D721Med (cell line): ENCODE measurements at regions not wholly inside any gene's neighbourhood (a gene's known extent, or its start where the extent isn't known, plus 50 kb on each side); places are given as distances from the start of the nearest gene placed in this dataset.

Experiments used
- DNase-seq: peaks from one replicate; pipeline ENCODE4 v3.0.0; 2011; ENCODE audit warnings: low spot score; ENCODE audit not compliant: insufficient read length
- FAIRE-seq: peaks from 2 replicates; lab custom pipeline; 2011; peaks lifted over from hg19 to GRCh38; lab: Jason Lieb, UNC
- TF ChIP-seq, protein P1 (sequence below): IDR thresholded peaks from 2 replicates; pipeline ENCODE4 v1.5.1; 2012; ENCODE audit warnings: mild to moderate bottlenecking, control low read depth; ENCODE audit not compliant: insufficient read depth; ENCODE audit errors: missing control alignments

DNA sequence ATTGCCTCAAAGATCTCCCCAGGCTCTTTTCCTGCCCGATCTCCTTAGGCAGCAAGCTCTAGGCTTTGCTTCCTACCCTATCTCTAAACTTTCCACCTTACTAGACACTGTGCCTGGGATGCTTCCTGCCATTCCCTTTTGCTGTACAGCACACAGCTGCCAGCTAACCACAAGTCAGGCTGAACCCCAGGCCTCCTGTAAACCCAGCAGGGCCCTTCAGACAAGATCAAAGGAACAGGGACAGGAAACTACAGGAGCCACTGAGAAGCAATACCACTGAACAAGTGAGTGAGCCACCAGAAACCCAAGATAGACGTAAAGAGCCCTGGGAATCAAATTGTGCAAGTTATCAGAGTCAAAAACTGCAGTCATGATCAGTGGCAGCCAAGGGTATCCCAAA lies 180.7 kb downstream of the SUCLG1 start:
- TF ChIP-seq, protein P1, sequence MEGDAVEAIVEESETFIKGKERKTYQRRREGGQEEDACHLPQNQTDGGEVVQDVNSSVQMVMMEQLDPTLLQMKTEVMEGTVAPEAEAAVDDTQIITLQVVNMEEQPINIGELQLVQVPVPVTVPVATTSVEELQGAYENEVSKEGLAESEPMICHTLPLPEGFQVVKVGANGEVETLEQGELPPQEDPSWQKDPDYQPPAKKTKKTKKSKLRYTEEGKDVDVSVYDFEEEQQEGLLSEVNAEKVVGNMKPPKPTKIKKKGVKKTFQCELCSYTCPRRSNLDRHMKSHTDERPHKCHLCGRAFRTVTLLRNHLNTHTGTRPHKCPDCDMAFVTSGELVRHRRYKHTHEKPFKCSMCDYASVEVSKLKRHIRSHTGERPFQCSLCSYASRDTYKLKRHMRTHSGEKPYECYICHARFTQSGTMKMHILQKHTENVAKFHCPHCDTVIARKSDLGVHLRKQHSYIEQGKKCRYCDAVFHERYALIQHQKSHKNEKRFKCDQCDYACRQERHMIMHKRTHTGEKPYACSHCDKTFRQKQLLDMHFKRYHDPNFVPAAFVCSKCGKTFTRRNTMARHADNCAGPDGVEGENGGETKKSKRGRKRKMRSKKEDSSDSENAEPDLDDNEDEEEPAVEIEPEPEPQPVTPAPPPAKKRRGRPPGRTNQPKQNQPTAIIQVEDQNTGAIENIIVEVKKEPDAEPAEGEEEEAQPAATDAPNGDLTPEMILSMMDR = no peak
- no peak for FAIRE-seq
- DNase-seq = no peak

DNA sequence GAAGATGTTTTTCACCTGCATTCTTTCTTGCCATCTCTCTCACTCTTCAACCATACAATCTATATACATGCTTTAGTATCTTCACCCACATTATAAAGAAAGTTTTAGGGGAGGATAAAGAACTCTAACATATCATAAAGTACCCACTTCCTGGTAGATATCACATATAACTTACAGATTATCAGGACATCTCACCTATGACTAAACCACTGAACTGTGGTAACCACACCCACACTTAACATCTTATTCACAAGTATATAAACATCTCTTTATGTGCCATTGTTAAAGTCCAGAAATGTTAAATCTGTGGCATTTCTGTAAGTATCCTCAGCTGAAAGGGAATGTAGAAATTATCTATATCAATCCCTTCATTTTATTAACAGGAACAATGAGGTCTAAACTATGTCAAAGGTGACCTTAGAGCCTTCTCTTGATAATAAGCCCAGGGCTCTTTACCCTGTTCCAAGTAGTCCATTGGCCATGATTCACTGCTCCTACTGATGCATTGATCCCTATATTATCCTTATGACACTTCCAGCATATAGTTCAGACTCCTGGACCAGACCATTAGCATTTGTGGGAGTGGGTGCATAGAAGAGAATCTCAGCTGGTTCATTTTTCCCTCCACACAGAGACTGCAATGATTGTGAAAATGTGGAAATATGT lies 182.4 kb downstream of the SUCLG1 start:
- FAIRE-seq = no peak
- TF ChIP-seq, protein P1 = no peak

DNA sequence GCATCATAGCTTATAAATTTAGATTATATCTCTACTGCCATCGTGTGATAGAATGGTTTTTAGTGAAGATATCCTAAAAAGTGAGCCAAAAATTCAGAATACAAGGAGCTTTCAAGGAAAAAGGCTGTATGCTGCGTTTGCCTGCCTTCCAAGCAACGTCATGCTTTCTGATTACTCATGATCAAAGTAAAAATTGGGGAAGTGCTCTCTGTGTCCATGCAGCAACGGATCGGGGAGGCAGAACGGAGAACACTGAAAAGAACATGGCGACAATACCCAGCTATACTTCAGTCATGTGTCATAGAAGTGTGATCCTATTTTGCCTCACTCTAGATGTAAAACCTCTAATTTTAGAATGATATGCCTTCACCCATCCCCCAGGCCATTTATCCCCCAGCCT lies 185.7 kb downstream of the SUCLG1 start:
- no peak for DNase-seq
- TF ChIP-seq, protein P1 = no peak
- no peak for FAIRE-seq

More for the DNA sequence above, 182.4 kb downstream of the SUCLG1 start:
- DNase-seq = no peak

DNA sequence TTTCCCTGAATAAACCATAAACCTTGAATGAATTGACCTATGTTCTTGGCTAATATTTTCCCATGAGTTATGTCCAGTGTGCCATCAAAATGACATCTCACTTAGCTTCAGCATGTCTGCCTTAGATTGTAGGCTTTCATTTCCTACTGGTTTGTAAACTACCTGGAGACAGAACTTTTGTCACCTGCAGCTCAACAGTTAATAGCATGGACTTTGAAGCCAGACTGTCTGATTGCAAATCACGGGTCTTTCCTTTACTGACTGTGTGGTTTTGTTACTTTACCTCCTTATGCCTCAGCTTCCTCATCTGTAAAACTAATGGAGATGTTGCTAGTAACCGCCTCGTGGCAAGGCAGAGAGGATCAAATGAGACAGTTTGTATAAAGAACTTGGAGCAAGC lies 187.1 kb downstream of the SUCLG1 start:
- FAIRE-seq = no peak
- no peak for DNase-seq
- TF ChIP-seq, protein P1 = no peak

DNA sequence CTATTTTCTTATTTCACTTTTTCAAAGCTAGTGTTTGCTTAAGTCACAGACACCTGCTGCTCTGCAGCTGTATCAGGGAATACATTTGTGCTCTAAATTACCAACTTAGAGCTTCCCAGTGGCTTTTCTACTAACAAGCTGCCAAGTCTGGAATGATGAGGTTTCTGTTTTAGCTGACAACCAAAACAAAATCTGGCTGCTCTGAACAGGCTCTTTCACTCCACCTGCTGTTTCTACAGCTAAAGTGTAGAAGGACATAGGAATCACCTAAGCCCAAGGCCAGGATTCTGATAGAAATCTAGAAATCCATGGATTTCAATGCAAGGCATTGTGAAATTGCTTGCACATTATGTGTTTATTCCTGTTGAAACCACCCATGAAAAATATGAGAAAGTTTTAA lies 201.2 kb downstream of the SUCLG1 start:
- no peak for FAIRE-seq

DNA sequence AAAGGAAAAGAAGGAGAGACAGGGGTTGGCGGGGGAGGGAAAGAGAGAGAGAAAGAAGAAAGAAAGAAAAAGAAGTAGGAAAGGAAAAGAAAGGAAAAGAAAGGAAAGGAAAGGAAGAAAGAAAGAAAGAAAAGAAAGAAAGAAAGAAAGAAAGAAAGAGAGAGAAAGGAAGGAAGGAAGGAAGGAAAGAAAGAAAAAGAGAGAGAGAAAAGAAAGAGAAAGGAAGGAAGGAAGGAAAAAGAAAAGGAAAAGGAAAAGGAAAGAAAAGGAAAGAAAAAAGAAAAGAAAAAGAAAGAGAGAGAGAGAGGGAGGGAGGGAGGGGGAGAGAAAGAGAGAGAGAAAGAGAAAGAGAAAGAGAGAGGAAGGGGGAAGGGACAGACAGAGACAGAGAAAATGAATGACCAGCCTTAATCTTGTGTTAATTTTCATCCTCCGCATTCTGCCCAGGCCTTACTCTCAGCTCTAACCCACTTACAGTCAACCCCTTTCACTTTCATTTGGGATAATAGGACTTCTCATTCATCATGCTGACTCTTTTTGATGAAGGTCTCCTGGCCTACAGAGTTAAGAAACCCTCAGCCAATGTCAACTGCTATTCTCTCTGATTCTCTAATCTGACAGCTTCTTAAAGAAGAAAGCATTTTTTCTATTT lies 207.3 kb downstream of the SUCLG1 start:
- DNase-seq (no peak), FAIRE-seq (no peak)
- TF ChIP-seq, protein P1 = no peak

More for the DNA sequence above, 201.2 kb downstream of the SUCLG1 start:
- DNase-seq = no peak
- TF ChIP-seq, protein P1 = peak; percentile 47

DNA sequence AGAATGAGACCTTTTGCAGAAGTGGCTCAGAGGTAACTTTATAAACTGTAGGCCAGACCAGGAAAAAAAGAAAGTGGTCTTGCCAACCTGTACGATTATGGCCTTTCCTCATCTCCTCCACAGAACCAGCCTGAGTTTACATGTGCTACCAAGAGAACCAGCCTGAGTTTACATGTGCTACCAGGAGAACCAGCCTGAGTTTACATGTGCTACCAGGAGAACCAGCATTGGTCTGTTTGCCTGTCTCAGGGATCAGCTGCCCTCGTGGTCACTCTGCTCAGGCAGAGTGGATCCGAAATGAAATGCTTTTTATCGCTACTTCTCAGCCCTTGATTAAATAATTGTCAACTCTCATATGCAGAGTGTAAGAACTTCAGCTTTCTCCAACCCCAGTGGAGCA lies 209.9 kb downstream of the SUCLG1 start:
- DNase-seq (no peak), FAIRE-seq (no peak)
- TF ChIP-seq, protein P1 = no peak
